AG09319 (cell line): ENCODE measurements at regions not wholly inside any gene's neighbourhood (a gene's known extent, or its start where the extent isn't known, plus 50 kb on each side); places are given as distances from the start of the nearest gene placed in this dataset.

Source experiments
- DNase-seq: peaks from one replicate; pipeline ENCODE4 v3.0.0-alpha.2; 2010; ENCODE audit warnings: low read depth; ENCODE audit errors: extremely low read depth
- CTCF ChIP-seq: IDR thresholded peaks from 2 replicates; pipeline ENCODE4 v1.5.1; 2011; ENCODE audit warnings: low read depth, mild to moderate bottlenecking, inconsistent platforms, low read length, moderate library complexity

DNA sequence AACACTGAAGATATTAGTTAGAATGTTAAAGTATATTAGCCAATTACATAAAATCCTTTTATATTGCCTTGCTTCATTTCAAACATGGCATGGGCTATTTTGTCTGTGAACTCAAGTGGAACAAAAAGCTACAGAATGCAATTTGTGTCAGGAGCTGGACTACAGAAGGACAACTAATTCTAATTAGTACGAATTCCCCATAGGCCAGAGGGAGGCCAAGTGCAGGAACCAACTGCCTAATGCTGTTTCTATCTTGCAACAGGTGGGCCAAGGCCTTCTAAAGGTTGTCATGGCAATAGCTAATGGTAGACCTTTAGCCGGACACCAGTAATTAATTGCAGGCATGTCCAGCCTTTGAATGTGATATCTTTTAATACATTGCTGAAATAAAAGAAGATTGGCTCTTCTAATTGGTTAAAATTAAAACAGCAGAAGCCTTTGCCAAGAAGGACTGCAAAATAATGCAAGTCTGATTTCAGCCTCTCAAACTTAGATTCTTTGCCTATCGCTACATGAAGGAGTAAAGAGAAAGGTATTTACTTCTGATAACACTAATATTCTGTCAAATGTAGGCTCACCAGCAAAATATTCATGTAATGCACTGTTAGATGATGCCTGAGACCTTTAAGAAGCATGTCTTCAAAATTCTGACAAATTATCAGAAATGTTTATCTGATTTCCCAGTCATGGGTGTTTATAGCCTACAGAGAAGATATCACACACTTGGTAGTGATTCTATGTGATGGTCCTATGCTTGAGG is 232.1 kb downstream of the LMO4 start:
- no peak for DNase-seq
- TF ChIP-seq CTCF = no peak

- no peak for DNase-seq
- no peak for TF ChIP-seq CTCF
Measured at GRCh38 chr1:87563211-87563610, 234.5 kb downstream of the LMO4 start.

GRCh38 chr1:87565861-87566260 is 237.2 kb downstream of the LMO4 start:
- TF ChIP-seq CTCF = no peak

GRCh38 chr1:87568005-87568404 is 239.3 kb downstream of the LMO4 start:
- no peak for TF ChIP-seq CTCF
- no peak for DNase-seq

More at GRCh38 chr1:87565861-87566260, 237.2 kb downstream of the LMO4 start:
- no peak for DNase-seq

DNA sequence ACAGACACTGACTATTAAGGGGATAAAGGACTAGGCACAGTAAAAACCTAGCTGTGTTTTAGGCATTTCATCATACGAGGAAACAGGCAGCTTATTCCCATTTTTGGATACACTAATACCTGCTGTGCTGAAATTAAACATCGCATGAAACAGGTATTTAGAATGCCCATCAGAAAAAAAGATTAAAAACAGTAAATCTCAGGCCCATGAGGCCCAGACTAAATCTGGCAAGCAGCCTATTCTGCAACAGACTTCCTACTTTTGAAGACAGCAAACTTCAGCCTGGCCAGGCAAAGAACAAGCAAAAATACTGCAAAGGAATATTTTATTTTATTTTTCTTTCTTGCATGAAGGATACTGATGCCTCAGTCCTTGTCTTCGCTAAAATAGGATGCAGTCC is 240.2 kb downstream of the LMO4 start:
- no peak for TF ChIP-seq CTCF
- DNase-seq = no peak

DNA sequence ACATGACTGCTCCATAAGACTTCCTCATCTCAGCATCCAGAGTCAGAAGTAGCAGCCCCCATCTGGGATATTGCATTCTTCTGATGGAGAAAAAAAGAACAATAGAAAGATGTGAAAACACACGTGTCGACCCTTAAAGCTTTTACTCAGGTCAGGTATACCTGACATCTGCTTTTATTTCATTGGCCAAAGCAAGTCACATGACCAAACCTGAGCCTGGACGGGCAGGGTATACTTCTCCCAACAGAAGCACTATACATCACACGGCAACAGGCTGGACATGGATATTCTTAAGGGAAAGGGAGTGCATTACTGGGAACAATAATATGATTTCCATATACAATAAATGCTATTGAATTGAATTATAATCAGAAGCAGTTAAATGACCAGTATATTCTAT is 243.3 kb downstream of the LMO4 start:
- no peak for DNase-seq
- TF ChIP-seq CTCF = no peak

- no peak for DNase-seq
- TF ChIP-seq CTCF = no peak
Measured at GRCh38 chr1:87572891-87573290, 244.2 kb downstream of the LMO4 start.
